Neural cell (in vitro differentiated cells): ENCODE measurements at regions not wholly inside any gene's neighbourhood (a gene's known extent, or its start where the extent isn't known, plus 50 kb on each side); places are given as distances from the start of the nearest gene placed in this dataset.

ENCODE experiments used
- H2AFZ ChIP-seq: fragments of 200-600, 300-800 bp; sonication (generic), shearing (Covaris generic); 2 replicates; pipeline ENCODE4 v1.6.0; 2014; ENCODE audit warnings: low read depth, mild to moderate bottlenecking, antibody characterized with exemption, low read length, moderate library complexity
- H3F3A ChIP-seq: fragments of 200-600 bp; shearing (Covaris generic); 2 replicates; pipeline ENCODE4 v1.6.1; 2016; ENCODE audit warnings: mild to moderate bottlenecking, moderate library complexity, mixed read lengths, antibody characterized with exemption, low read length; ENCODE audit not compliant: insufficient read depth, poor library complexity, severe bottlenecking
- H3K27ac ChIP-seq: fragments of 200-600, 300-800 bp; sonication (generic), shearing (Covaris generic); 2 replicates; pipeline ENCODE4 v1.5.1; 2014; ENCODE audit warnings: mild to moderate bottlenecking, low read length, moderate library complexity
- H3K27me3 ChIP-seq: fragments of 300-800, 200-600 bp; sonication (generic), shearing (Covaris generic); 2 replicates; pipeline ENCODE4 v1.6.0; 2014; ENCODE audit warnings: mild to moderate bottlenecking, low read depth, low read length, moderate library complexity; ENCODE audit not compliant: insufficient read depth
- H3K36me3 ChIP-seq: fragments of 300-800, 200-600 bp; sonication (generic), shearing (Covaris generic); 2 replicates; pipeline ENCODE4 v1.5.1; 2014; ENCODE audit warnings: mild to moderate bottlenecking, antibody characterized with exemption, low read length, moderate library complexity; ENCODE audit not compliant: insufficient read depth
- H3K4me2 ChIP-seq: fragments of 300-800, 200-600 bp; sonication (generic), shearing (Covaris generic); 2 replicates; pipeline ENCODE4 v1.6.0; 2014; ENCODE audit warnings: mild to moderate bottlenecking, low read length
- H3K4me3 ChIP-seq: fragments of 300-800, 200-600 bp; sonication (generic), shearing (Covaris generic); 2 replicates; pipeline ENCODE4 v1.5.1; 2014; ENCODE audit warnings: mild to moderate bottlenecking, low read length, moderate library complexity
- H3K79me2 ChIP-seq: fragments of 200-600 bp; shearing (Covaris generic); replicated peaks from 2 replicates; pipeline ENCODE4 v1.6.0; 2014; ENCODE audit warnings: mild to moderate bottlenecking, low read length, moderate library complexity; ENCODE audit not compliant: insufficient read depth
- H3K9ac ChIP-seq: fragments of 300-800, 200-600 bp; sonication (generic), shearing (Covaris generic); 2 replicates; pipeline ENCODE4 v1.6.1; 2016; ENCODE audit warnings: mild to moderate bottlenecking, low read length, mixed read lengths
- H3K9me2 ChIP-seq: fragments of 200-600 bp; shearing (Covaris generic); 2 replicates; pipeline ENCODE4 v1.6.1; 2016; ENCODE audit warnings: mild to moderate bottlenecking, low read length, mixed read lengths; ENCODE audit not compliant: insufficient read depth
- H3K9me3 ChIP-seq: fragments of 200-600, 300-800 bp; sonication (generic), shearing (Covaris generic); 2 replicates; pipeline ENCODE4 v1.6.1; 2016; ENCODE audit warnings: mild to moderate bottlenecking, mixed run types, low read length, moderate library complexity, mixed read lengths
- H4K20me1 ChIP-seq: fragments of 200-600 bp; shearing (Covaris generic); 2 replicates; pipeline ENCODE4 v1.6.1; 2016; ENCODE audit warnings: mild to moderate bottlenecking, mixed run types; ENCODE audit not compliant: insufficient read depth
- CTCF ChIP-seq: fragments of 450-650 bp; IDR thresholded peaks from 2 replicates; pipeline ENCODE4 v1.5.1; 2014; ENCODE audit warnings: antibody characterized with exemption, mild to moderate bottlenecking, moderate library complexity; ENCODE audit not compliant: poor library complexity, severe bottlenecking
- EP300 ChIP-seq: fragments of 450-650 bp; conservative IDR thresholded peaks from 2 replicates; pipeline ENCODE4 v1.6.1; 2014; ENCODE audit warnings: antibody characterized with exemption, mild to moderate bottlenecking, moderate library complexity; ENCODE audit not compliant: poor library complexity, severe bottlenecking
- EZH2 ChIP-seq: fragments of 200-600, 300-800 bp; shearing (Covaris generic), sonication (generic); IDR thresholded peaks from 2 replicates; pipeline ENCODE4 v1.6.1; 2014; ENCODE audit warnings: antibody characterized with exemption, low read length, borderline replicate concordance, mild to moderate bottlenecking; ENCODE audit not compliant: insufficient read depth, poor library complexity, severe bottlenecking
- MXI1 ChIP-seq: fragments of 450-650 bp; conservative IDR thresholded peaks from 2 replicates; pipeline ENCODE4 v1.6.1; 2014; ENCODE audit warnings: antibody characterized with exemption, mild to moderate bottlenecking; ENCODE audit not compliant: poor library complexity, severe bottlenecking
- POLR2AphosphoS5 ChIP-seq: IDR thresholded peaks from 2 replicates; pipeline ENCODE4 v1.6.1; 2012
- RAD21 ChIP-seq: fragments of 450-650 bp; conservative IDR thresholded peaks from 2 replicates; pipeline ENCODE4 v1.6.1; 2014; ENCODE audit warnings: antibody characterized with exemption, mild to moderate bottlenecking, moderate library complexity
- SMC3 ChIP-seq: fragments of 450-650 bp; conservative IDR thresholded peaks from 2 replicates; pipeline ENCODE4 v1.6.1; 2014; ENCODE audit warnings: antibody characterized with exemption, mild to moderate bottlenecking, moderate library complexity; ENCODE audit not compliant: poor library complexity
- TAF1 ChIP-seq: IDR thresholded peaks from 2 replicates; pipeline ENCODE4 v1.6.1; 2012; ENCODE audit warnings: low read depth
- TF ChIP-seq, protein P1 (sequence below): IDR thresholded peaks from 2 replicates; pipeline ENCODE4 v1.6.1; 2012; ENCODE audit warnings: borderline replicate concordance

DNA sequence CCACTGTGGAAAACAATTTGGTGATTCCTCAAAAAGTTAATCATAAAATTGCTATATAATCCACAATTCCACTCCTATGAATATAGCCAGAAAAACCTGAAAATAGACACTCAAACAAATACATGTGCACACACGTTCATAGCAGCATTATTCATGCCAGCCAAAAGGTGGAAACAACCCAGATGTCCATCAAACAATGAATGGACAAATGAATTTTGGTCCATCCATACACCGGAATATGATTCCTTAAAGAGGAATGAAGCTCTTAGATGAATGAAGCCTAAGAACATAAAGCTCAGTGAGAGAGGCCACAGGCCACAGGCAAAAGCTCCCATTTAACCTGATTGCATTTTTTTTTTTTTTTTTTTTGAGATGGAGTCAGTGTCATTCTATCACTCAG, 114.6 kb upstream of the TNRC6C start:
- no peak overlapping the region for H3K4me3 ChIP-seq
- no peak overlapping the region for H2AFZ ChIP-seq
- H3K9ac ChIP-seq, result no peak overlapping the region
- H4K20me1 ChIP-seq, result no peaks in the 10 kb centered on the region
- no peaks in the 10 kb centered on the region for H3K79me2 ChIP-seq
- no peak overlapping the region for H3K4me2 ChIP-seq
- H3K27ac ChIP-seq, result no peak overlapping the region
- no peaks in the 10 kb centered on the region for H3F3A ChIP-seq
- H3K36me3 ChIP-seq, result no peaks in the 10 kb centered on the region
- TF ChIP-seq EP300 (no peak), POLR2AphosphoS5 (no peak), RAD21 (no peak), MXI1 (no peak), SMC3 (no peak), TAF1 (no peak), EZH2 (no peak), CTCF (no peak)
- TF ChIP-seq, protein P1, sequence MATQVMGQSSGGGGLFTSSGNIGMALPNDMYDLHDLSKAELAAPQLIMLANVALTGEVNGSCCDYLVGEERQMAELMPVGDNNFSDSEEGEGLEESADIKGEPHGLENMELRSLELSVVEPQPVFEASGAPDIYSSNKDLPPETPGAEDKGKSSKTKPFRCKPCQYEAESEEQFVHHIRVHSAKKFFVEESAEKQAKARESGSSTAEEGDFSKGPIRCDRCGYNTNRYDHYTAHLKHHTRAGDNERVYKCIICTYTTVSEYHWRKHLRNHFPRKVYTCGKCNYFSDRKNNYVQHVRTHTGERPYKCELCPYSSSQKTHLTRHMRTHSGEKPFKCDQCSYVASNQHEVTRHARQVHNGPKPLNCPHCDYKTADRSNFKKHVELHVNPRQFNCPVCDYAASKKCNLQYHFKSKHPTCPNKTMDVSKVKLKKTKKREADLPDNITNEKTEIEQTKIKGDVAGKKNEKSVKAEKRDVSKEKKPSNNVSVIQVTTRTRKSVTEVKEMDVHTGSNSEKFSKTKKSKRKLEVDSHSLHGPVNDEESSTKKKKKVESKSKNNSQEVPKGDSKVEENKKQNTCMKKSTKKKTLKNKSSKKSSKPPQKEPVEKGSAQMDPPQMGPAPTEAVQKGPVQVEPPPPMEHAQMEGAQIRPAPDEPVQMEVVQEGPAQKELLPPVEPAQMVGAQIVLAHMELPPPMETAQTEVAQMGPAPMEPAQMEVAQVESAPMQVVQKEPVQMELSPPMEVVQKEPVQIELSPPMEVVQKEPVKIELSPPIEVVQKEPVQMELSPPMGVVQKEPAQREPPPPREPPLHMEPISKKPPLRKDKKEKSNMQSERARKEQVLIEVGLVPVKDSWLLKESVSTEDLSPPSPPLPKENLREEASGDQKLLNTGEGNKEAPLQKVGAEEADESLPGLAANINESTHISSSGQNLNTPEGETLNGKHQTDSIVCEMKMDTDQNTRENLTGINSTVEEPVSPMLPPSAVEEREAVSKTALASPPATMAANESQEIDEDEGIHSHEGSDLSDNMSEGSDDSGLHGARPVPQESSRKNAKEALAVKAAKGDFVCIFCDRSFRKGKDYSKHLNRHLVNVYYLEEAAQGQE, result no peak
- H3K27me3 ChIP-seq, result no peaks in the 10 kb centered on the region
- H3K9me2 ChIP-seq, result no peaks in the 10 kb centered on the region
- H3K9me3 ChIP-seq, result no peaks in the 10 kb centered on the region

DNA sequence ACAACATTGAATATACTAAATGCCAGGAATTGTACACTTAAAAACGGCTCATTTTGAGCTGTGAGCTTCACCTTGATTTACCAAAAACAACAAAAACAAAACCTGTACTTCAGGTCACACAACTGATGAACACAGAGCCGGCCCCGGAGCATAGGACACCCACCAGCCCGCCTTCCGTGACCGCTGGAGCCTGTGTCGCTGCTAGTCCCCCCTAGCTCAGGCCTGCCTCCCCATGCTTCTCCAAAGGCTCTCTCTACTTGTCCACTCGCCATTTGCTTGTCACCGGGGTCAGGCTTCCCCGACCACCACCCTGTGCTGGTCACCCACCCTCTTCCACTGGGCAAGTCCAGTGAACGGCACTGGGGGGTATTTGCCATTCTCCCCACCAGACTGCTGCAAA, 113.8 kb upstream of the TNRC6C start:
- no peak overlapping the region for H3K4me3 ChIP-seq
- H3K9ac ChIP-seq, result no peak overlapping the region
- no peaks in the 10 kb centered on the region for H3K79me2 ChIP-seq
- no peaks in the 10 kb centered on the region for H3K27me3 ChIP-seq
- no peaks in the 10 kb centered on the region for H3K9me2 ChIP-seq
- H3K36me3 ChIP-seq, result no peaks in the 10 kb centered on the region
- TF ChIP-seq EP300 (no peak), POLR2AphosphoS5 (no peak), CTCF (no peak), RAD21 (no peak), EZH2 (no peak), MXI1 (no peak), SMC3 (no peak), TAF1 (no peak)
- TF ChIP-seq, protein P1, result no peak
- H2AFZ ChIP-seq, result no peak overlapping the region
- no peak overlapping the region for H3K4me2 ChIP-seq
- no peaks in the 10 kb centered on the region for H3F3A ChIP-seq
- H3K9me3 ChIP-seq, result no peaks in the 10 kb centered on the region
- no peak overlapping the region for H3K27ac ChIP-seq
- H4K20me1 ChIP-seq, result no peaks in the 10 kb centered on the region
